SK-N-SH (cell line): ENCODE measurements at regions not wholly inside any gene's neighbourhood (a gene's known extent, or its start where the extent isn't known, plus 50 kb on each side); places are given as distances from the start of the nearest gene placed in this dataset.
A peak's percentile ranks its signal among the peaks of the same experiment; 100 is the strongest.

ENCODE experiments used
- CTCF ChIA-PET: fragments of 300-600, 350-600 bp; formaldehyde crosslinking; extraction: SDS; loops from one replicate; lab custom pipeline; 2021; lab: Yijun Ruan, JAX
- POLR2A ChIA-PET: fragments of 350-600 bp; sonication (Branson Sonifier 250); formaldehyde crosslinking; extraction: SDS; loops from one replicate; lab custom pipeline; 2020; ENCODE audit warnings: antibody characterized with exemption, inconsistent platforms; lab: Yijun Ruan, JAX
- DNase-seq: peaks from one replicate; pipeline ENCODE4 v3.0.0; 2012
- H2AFZ ChIP-seq: fragments of 200-600 bp; sonication (generic); 2 replicates; pipeline ENCODE4 v1.8.1; 2016; ENCODE audit warnings: antibody characterized with exemption, mild to moderate bottlenecking, low read depth
- H3F3A ChIP-seq: fragments of 200-600 bp; sonication (generic); replicated peaks from 2 replicates; pipeline ENCODE3; 2016; ENCODE audit warnings: antibody characterized with exemption, mild to moderate bottlenecking; ENCODE audit not compliant: insufficient read depth
- H3K27ac ChIP-seq, 2 experiments: fragments of 200-500 bp in 1 of 2; fragments of 200-600 bp in 1 of 2; sonication (Bioruptor generic) in 1 of 2; sonication (generic), shearing (Covaris generic) in 1 of 2; 2 replicates each; pipeline versions ENCODE4 v1.5.1 to v1.6.1; 2014 to 2016; ENCODE audit warnings: low read depth in 2 of 2, inconsistent platforms in 1 of 2, low read length in 1 of 2, mild to moderate bottlenecking in 1 of 2, mixed read lengths in 1 of 2
- H3K27me3 ChIP-seq: fragments of 200-600 bp; sonication (generic), shearing (Covaris generic); 2 replicates; pipeline ENCODE4 v1.6.1; 2016; ENCODE audit warnings: mixed run types; ENCODE audit not compliant: insufficient read depth
- H3K36me3 ChIP-seq, 2 experiments: fragments of 200-500 bp in 1 of 2; fragments of 200-600 bp in 1 of 2; sonication (Bioruptor generic) in 1 of 2; sonication (generic) in 1 of 2; replicated peaks in 1 of 2; 2 replicates each; pipeline versions ENCODE3 to v1.5.1; 2014 to 2016; ENCODE audit warnings: low read length in 1 of 2, mild to moderate bottlenecking in 1 of 2; ENCODE audit not compliant: insufficient read depth in 2 of 2, control insufficient read depth in 1 of 2
- H3K4me1 ChIP-seq, 2 experiments: fragments of 200-500 bp in 1 of 2; fragments of 200-600 bp in 1 of 2; sonication (Bioruptor generic) in 1 of 2; sonication (generic), shearing (Covaris generic) in 1 of 2; 2 replicates each; pipeline versions ENCODE4 v1.5.1 to v1.6.1; 2014 to 2016; ENCODE audit warnings: low read depth in 1 of 2, low read length in 1 of 2, mixed run types in 1 of 2; ENCODE audit not compliant: insufficient read depth in 2 of 2, control insufficient read depth in 1 of 2
- H3K4me2 ChIP-seq: fragments of 200-600 bp; sonication (generic), shearing (Covaris generic); 2 replicates; pipeline ENCODE4 v1.6.1; 2017; ENCODE audit warnings: mixed run types
- H3K4me3 ChIP-seq, 2 experiments: fragments of 200-500 bp in 1 of 2; fragments of 200-600 bp in 1 of 2; sonication (Bioruptor generic) in 1 of 2; sonication (generic), shearing (Covaris generic) in 1 of 2; 2 replicates each; pipeline versions ENCODE4 v1.5.1 to v1.8.1; 2014 to 2016; ENCODE audit warnings: low read depth in 2 of 2, inconsistent platforms in 1 of 2, low read length in 1 of 2, mild to moderate bottlenecking in 1 of 2, mixed read lengths in 1 of 2, moderate library complexity in 1 of 2
- H3K79me2 ChIP-seq: fragments of 200-600 bp; sonication (generic); 2 replicates; pipeline ENCODE4 v1.8.1; 2017; ENCODE audit warnings: mild to moderate bottlenecking; ENCODE audit not compliant: insufficient read depth
- H3K9ac ChIP-seq: fragments of 200-600 bp; sonication (generic); 2 replicates; pipeline ENCODE4 v1.6.1; 2017; ENCODE audit warnings: mixed run types
- H3K9me2 ChIP-seq: fragments of 200-600 bp; sonication (generic); 2 replicates; pipeline ENCODE4 v1.6.1; 2017; ENCODE audit warnings: mixed run types
- H3K9me3 ChIP-seq: fragments of 200-600 bp; sonication (generic); 2 replicates; pipeline ENCODE4 v1.6.1; 2017; ENCODE audit warnings: mixed run types, mild to moderate bottlenecking, moderate library complexity
- H4K20me1 ChIP-seq: fragments of 200-600 bp; sonication (generic); 2 replicates; pipeline ENCODE4 v1.6.1; 2017; ENCODE audit warnings: mild to moderate bottlenecking, mixed run types; ENCODE audit not compliant: insufficient read depth
- CHD2 ChIP-seq: fragments of 150-350 bp; IDR thresholded peaks from 2 replicates; pipeline ENCODE4 v1.6.1; 2018; ENCODE audit warnings: low read length; ENCODE audit not compliant: partially characterized antibody
- ELF1 ChIP-seq: IDR thresholded peaks from 2 replicates; pipeline ENCODE4 v1.4.0; 2012
- EP300 ChIP-seq, 2 experiments: IDR thresholded peaks; 2 replicates each; pipeline versions ENCODE4 v1.4.0 to v1.6.1; 2012; ENCODE audit warnings: borderline replicate concordance in 1 of 2, low read depth in 1 of 2, low read length in 1 of 2
- EZH2phosphoT487 ChIP-seq: fragments of 200-600 bp; sonication (generic); IDR thresholded peaks from 2 replicates; pipeline ENCODE4 v1.6.1; 2017; ENCODE audit warnings: low read depth, mixed run types, mild to moderate bottlenecking, antibody characterized with exemption, moderate library complexity, borderline replicate concordance
- FOSL2 ChIP-seq: IDR thresholded peaks from 2 replicates; pipeline ENCODE4 v1.4.0; 2012; ENCODE audit warnings: low read depth, mild to moderate bottlenecking, moderate library complexity, borderline replicate concordance
- FOXM1 ChIP-seq: IDR thresholded peaks from 2 replicates; pipeline ENCODE4 v1.4.0; 2012; ENCODE audit warnings: low read depth, mild to moderate bottlenecking
- JUND ChIP-seq: IDR thresholded peaks from 2 replicates; pipeline ENCODE4 v1.4.0; 2012
- MXI1 ChIP-seq: IDR thresholded peaks from 2 replicates; pipeline ENCODE4 v1.6.1; 2012; ENCODE audit warnings: mild to moderate bottlenecking, low read depth, low read length, improper control_type of control experiment
- NFIC ChIP-seq: IDR thresholded peaks from 2 replicates; pipeline ENCODE4 v1.4.0; 2012; ENCODE audit warnings: borderline replicate concordance
- POLR2AphosphoS5 ChIP-seq: IDR thresholded peaks from 2 replicates; pipeline ENCODE4 v1.6.1; 2012; ENCODE audit warnings: low read depth, low read length
- RAD21 ChIP-seq: IDR thresholded peaks from 2 replicates; pipeline ENCODE4 v1.6.1; 2012; ENCODE audit warnings: mild to moderate bottlenecking, low read length
- RCOR1 ChIP-seq: fragments of 150-350 bp; IDR thresholded peaks from 2 replicates; pipeline ENCODE4 v1.6.1; 2017; ENCODE audit warnings: antibody characterized with exemption, low read length
- RXRA ChIP-seq: IDR thresholded peaks from 2 replicates; pipeline ENCODE4 v1.4.0; 2012; ENCODE audit warnings: low read depth, mild to moderate bottlenecking, borderline replicate concordance
- SIN3A ChIP-seq: IDR thresholded peaks from 2 replicates; pipeline ENCODE4 v1.6.1; 2012; ENCODE audit warnings: low read depth, mild to moderate bottlenecking, low read length, moderate library complexity, borderline replicate concordance
- SMC3 ChIP-seq: IDR thresholded peaks from 2 replicates; pipeline ENCODE4 v1.6.1; 2012; ENCODE audit warnings: low read depth, low read length, improper control_type of control experiment
- TCF12 ChIP-seq: IDR thresholded peaks from 2 replicates; pipeline ENCODE4 v1.4.0; 2012
- TEAD4 ChIP-seq: IDR thresholded peaks from 2 replicates; pipeline ENCODE4 v1.4.0; 2012; ENCODE audit warnings: mild to moderate bottlenecking, borderline replicate concordance; ENCODE audit not compliant: insufficient read depth
- YY1 ChIP-seq: IDR thresholded peaks from 2 replicates; pipeline ENCODE4 v1.4.0; 2012; ENCODE audit warnings: low read depth, mild to moderate bottlenecking
- WGBS: methylation state at CpG from one replicate; pipeline ENCODE4 v1.1.6; 2017; ENCODE audit warnings: low lambda C conversion rate; 5-methylcytosine and 5-hydroxymethylcytosine counted together
- TF ChIP-seq, protein P1 (sequence below): IDR thresholded peaks from 2 replicates; pipeline ENCODE4 v1.4.0; 2012; ENCODE audit warnings: low read depth
- TF ChIP-seq, protein P2 (sequence below): IDR thresholded peaks from 2 replicates; pipeline ENCODE4; 2012
- TF ChIP-seq, protein P3 (sequence below): IDR thresholded peaks from 2 replicates; pipeline ENCODE4 v1.4.0; 2012; ENCODE audit warnings: low read depth, borderline replicate concordance
- TF ChIP-seq, protein P4 (sequence below): IDR thresholded peaks from 2 replicates; pipeline ENCODE4 v1.4.0; 2012; ENCODE audit warnings: low read depth, borderline replicate concordance

DNA sequence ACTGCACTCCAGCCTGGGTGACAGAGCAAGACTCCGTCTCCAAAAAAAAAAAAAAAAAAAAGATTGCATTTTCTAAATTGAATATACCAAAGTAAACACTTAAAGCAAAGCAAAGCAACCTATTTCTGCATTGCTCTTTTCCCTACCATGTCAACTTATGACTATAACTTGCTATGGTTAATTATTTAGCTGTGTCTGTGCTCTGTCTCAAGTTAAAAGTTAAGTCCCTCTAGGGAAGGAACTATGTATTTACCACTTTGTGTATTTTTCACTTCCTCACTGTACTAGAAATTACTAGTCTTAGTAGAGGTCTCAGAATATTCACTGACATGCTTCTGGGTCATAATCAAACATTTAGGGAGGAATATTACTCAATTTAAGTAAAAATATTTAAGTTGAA is 711.7 kb upstream of the SOX9 start (continued):
- TF ChIP-seq, protein P1, sequence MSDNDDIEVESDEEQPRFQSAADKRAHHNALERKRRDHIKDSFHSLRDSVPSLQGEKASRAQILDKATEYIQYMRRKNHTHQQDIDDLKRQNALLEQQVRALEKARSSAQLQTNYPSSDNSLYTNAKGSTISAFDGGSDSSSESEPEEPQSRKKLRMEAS, result no peak
- TF ChIP-seq MXI1, result no peak
- TF ChIP-seq JUND, result no peak
- no peak for TF ChIP-seq ELF1
- TF ChIP-seq CHD2, result no peak
- TF ChIP-seq, protein P2, sequence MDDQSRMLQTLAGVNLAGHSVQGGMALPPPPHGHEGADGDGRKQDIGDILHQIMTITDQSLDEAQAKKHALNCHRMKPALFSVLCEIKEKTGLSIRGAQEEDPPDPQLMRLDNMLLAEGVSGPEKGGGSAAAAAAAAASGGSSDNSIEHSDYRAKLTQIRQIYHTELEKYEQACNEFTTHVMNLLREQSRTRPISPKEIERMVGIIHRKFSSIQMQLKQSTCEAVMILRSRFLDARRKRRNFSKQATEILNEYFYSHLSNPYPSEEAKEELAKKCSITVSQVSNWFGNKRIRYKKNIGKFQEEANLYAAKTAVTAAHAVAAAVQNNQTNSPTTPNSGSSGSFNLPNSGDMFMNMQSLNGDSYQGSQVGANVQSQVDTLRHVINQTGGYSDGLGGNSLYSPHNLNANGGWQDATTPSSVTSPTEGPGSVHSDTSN, result no peak
- TF ChIP-seq EZH2phosphoT487, result no peak

DNA sequence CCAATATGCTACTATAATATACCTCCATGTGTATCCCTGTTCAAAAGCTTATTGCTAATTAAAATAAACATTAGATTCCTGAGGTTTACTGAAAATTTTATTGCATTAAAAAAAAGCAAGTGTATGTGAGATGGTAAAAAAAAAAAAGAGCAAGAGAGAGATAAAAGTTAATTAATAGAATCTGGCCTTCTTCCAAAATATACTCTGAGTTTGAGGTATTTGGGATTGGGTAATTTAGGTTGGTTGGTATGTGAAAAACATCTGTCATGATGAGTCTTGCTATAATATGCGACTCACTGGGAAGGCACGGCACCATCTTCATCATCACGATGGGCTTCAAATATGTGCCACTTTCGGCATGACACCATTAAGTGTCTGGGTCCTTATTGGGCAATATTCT is 711.1 kb upstream of the SOX9 start:
- no peak overlapping the region for H3K9ac ChIP-seq
- H3K4me1 ChIP-seq, result peaks cover 0 to 10% of the 10 kb centered on the region in 2 experiments; a peak in 3 of 4 replicates
- no peaks in the 10 kb centered on the region for H3K36me3 ChIP-seq
- no peak overlapping the region for H2AFZ ChIP-seq
- TF ChIP-seq, protein P3, sequence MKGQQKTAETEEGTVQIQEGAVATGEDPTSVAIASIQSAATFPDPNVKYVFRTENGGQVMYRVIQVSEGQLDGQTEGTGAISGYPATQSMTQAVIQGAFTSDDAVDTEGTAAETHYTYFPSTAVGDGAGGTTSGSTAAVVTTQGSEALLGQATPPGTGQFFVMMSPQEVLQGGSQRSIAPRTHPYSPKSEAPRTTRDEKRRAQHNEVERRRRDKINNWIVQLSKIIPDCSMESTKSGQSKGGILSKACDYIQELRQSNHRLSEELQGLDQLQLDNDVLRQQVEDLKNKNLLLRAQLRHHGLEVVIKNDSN, result no peak
- no peak for TF ChIP-seq RCOR1
- 0 out of 2 replicates have a peak, but pooled peaks have one; percentile 22 for TF ChIP-seq TCF12
- TF ChIP-seq, protein P1, result no peak
- peak; percentile 31; the same call in 1 of the 2 replicates for TF ChIP-seq NFIC
- TF ChIP-seq FOXM1, result no peak
- no peak for TF ChIP-seq RAD21
- TF ChIP-seq, all 33 proteins: peak for 2
- Histone ChIP-seq H3K79me2 (no peaks in the 10 kb centered on the region), H4K20me1 (no peaks in the 10 kb centered on the region), H3K27me3 (no peaks in the 10 kb centered on the region), H3K27ac (no peak overlapping the region), H3K9me2 (no peaks in the 10 kb centered on the region), H3K4me3 (no peak overlapping the region), H3K9me3 (no peaks in the 10 kb centered on the region), H3K4me2 (no peak overlapping the region), H3F3A (peaks cover 17% of the 10 kb centered on the region)
- CTCF ChIA-PET, result no interaction called here
- 41% methylated on average over 4 of the region's 4 CpGs for WGBS
- POLR2A ChIA-PET, result no interaction called here
- no peak for DNase-seq

DNA sequence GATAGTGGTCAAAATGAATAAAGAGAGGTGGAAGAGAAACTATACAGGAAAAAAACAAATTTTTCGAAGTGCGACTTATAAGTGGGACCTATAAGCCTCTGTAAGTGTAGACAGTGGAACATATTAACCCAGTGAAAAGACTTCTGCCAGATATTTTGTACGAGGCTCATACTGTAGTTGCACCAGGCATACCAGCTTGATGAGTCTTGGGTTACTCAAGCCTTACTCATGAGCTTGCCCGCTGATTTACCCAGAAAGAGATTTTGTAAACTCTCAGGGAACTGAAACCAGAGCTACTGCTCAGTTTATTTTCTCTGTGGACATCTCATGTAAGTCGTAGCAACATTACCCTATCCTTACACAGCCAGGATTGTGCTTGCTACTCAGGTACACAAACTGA is 708.0 kb upstream of the SOX9 start:
- Histone ChIP-seq H4K20me1 (no peaks in the 10 kb centered on the region), H3K4me1 (peaks cover 0 to 10% of the 10 kb centered on the region in 2 experiments; a peak in 3 of 4 replicates), H3K4me2 (peak overlapping the region; percentile 14), H3K36me3 (no peaks in the 10 kb centered on the region), H3K9me3 (no peaks in the 10 kb centered on the region), H3F3A (peaks cover 17% of the 10 kb centered on the region), H3K9me2 (no peaks in the 10 kb centered on the region), H3K4me3 (no peak overlapping the region), H3K9ac (peak overlapping the region; percentile 25; the same call in 1 of the 2 replicates), H3K27ac (peak overlapping the region; percentile 40 to 88; a peak in 3 of 4 replicates), H3K27me3 (no peaks in the 10 kb centered on the region), H2AFZ (peak overlapping the region; percentile 25), H3K79me2 (no peaks in the 10 kb centered on the region)
- WGBS, result 19% methylated on average over 5 of the region's 5 CpGs
- no peak for DNase-seq
- CTCF ChIA-PET, result interaction anchor here (1.0 kb wide), 1 partner anchor 11 kb away, joined by 4 read pairs; no protein-coding TSS in a partner anchor
- POLR2A ChIA-PET, result no interaction called here
- TF ChIP-seq, protein P4, sequence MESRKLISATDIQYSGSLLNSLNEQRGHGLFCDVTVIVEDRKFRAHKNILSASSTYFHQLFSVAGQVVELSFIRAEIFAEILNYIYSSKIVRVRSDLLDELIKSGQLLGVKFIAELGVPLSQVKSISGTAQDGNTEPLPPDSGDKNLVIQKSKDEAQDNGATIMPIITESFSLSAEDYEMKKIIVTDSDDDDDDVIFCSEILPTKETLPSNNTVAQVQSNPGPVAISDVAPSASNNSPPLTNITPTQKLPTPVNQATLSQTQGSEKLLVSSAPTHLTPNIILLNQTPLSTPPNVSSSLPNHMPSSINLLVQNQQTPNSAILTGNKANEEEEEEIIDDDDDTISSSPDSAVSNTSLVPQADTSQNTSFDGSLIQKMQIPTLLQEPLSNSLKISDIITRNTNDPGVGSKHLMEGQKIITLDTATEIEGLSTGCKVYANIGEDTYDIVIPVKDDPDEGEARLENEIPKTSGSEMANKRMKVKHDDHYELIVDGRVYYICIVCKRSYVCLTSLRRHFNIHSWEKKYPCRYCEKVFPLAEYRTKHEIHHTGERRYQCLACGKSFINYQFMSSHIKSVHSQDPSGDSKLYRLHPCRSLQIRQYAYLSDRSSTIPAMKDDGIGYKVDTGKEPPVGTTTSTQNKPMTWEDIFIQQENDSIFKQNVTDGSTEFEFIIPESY, result peak; percentile 63; the same call in 1 of the 2 replicates
- TF ChIP-seq ELF1, result peak; percentile 29; the same call in 1 of the 2 replicates
- peak; percentile 97 for TF ChIP-seq TEAD4
- TF ChIP-seq EP300 (IDR thresholded peaks at IDR 0.05; ENCODE audit: borderline replicate concordance in 1 of 2, low read depth in 1 of 2, low read length in 1 of 2), result peak in 1 of 2 experiments; percentile 90; a peak in 2 of 4 replicates
- TF ChIP-seq POLR2AphosphoS5, result peak; percentile 69; the same call in 1 of the 2 replicates
- TF ChIP-seq, protein P3, result 0 out of 2 replicates have a peak, but pooled peaks have one; percentile 33
- TF ChIP-seq SIN3A, result no peak
- peak; percentile 96 for TF ChIP-seq RXRA
- TF ChIP-seq YY1, result no peak
- TF ChIP-seq FOXM1, result 0 out of 2 replicates have a peak, but pooled peaks have one; percentile 19
- peak; percentile 98 for TF ChIP-seq JUND
- no peak for TF ChIP-seq MXI1
- TF ChIP-seq FOSL2, result peak; percentile 100
- peak; percentile 89 for TF ChIP-seq TCF12
- no peak for TF ChIP-seq SMC3
